Right lung (tissue), 2 donors: ENCODE measurements at regions not wholly inside any gene's neighbourhood (a gene's known extent, or its start where the extent isn't known, plus 50 kb on each side); places are given as distances from the start of the nearest gene placed in this dataset.

Experiments used
- DNase-seq, 2 donors: peaks; one replicate each; pipeline ENCODE4 v3.0.0-alpha.2; 2013

GRCh38 chr5:174310706-174311105, 265.2 kb downstream of the NSG2 start:
- no peak for DNase-seq

GRCh38 chr5:174311121-174311520, 265.6 kb downstream of the NSG2 start:
- no peak for DNase-seq

- peak; percentile 61 to 63 for DNase-seq
Observed at GRCh38 chr5:174311531-174312269, 266.2 kb downstream of the NSG2 start.

GRCh38 chr5:174312270-174312617, 266.7 kb downstream of the NSG2 start:
- no peak for DNase-seq

GRCh38 chr5:174312641-174313040, 267.1 kb downstream of the NSG2 start:
- DNase-seq, result no peak

- DNase-seq, result no peak
Observed at GRCh38 chr5:174313615-174314014, 268.1 kb downstream of the NSG2 start.

- no peak for DNase-seq
Observed at GRCh38 chr5:174314261-174314660, 268.8 kb downstream of the NSG2 start.

- DNase-seq, result no peak
Observed at GRCh38 chr5:174315471-174315870, 270.0 kb downstream of the NSG2 start.

- no peak for DNase-seq
Observed at GRCh38 chr5:174315871-174316270, 270.4 kb downstream of the NSG2 start.

GRCh38 chr5:174316326-174316725, 270.8 kb downstream of the NSG2 start:
- DNase-seq, result no peak

- DNase-seq, result peak in 1 of 2 donors; percentile 33
Observed at GRCh38 chr5:174317256-174317894, 271.9 kb downstream of the NSG2 start.

GRCh38 chr5:174318578-174318977, 273.1 kb downstream of the NSG2 start:
- no peak for DNase-seq

GRCh38 chr5:174319551-174319950, 274.0 kb downstream of the NSG2 start:
- DNase-seq, result no peak

- DNase-seq, result no peak
Observed at GRCh38 chr5:174320051-174320450, 274.5 kb downstream of the NSG2 start.

GRCh38 chr5:174323878-174324281, 278.4 kb downstream of the NSG2 start:
- no peak for DNase-seq

- no peak for DNase-seq
Observed at GRCh38 chr5:174324680-174325079, 279.2 kb downstream of the NSG2 start.

GRCh38 chr5:174325431-174325830, 279.9 kb downstream of the NSG2 start:
- no peak for DNase-seq

- no peak for DNase-seq
Observed at GRCh38 chr5:174325961-174326360, 280.5 kb downstream of the NSG2 start.

GRCh38 chr5:174326372-174326771, 280.9 kb downstream of the NSG2 start:
- DNase-seq, result no peak

GRCh38 chr5:174327317-174327864, 281.9 kb downstream of the NSG2 start:
- DNase-seq, result peak in 1 of 2 donors; percentile 17

- no peak for DNase-seq
Observed at GRCh38 chr5:174327896-174328295, 282.4 kb downstream of the NSG2 start.

- no peak for DNase-seq
Observed at GRCh38 chr5:174328631-174329299, 283.3 kb downstream of the NSG2 start.

GRCh38 chr5:174329738-174330137, 284.2 kb downstream of the NSG2 start:
- DNase-seq, result no peak
